ENCODE measurements at regions not wholly inside any gene's neighbourhood (a gene's known extent, or its start where the extent isn't known, plus 50 kb on each side); places are given as distances from the start of the nearest gene placed in this dataset.

GRCh38 chr18:27249933-27250332 is 64.8 kb upstream of the CHST9 start:
- no peak for FAIRE-seq

- FAIRE-seq: no peak
Observed at GRCh38 chr18:27244259-27244658, 59.2 kb upstream of the CHST9 start.

GRCh38 chr18:27242392-27243047 is 57.4 kb upstream of the CHST9 start:
- no peak for FAIRE-seq

- FAIRE-seq: no peak
Observed at GRCh38 chr18:27240383-27240782, 55.3 kb upstream of the CHST9 start.

- FAIRE-seq: no peak
Observed at GRCh38 chr18:27239669-27240068, 54.6 kb upstream of the CHST9 start.

- no peak for FAIRE-seq
Observed at GRCh38 chr18:27235218-27235870, 50.2 kb upstream of the CHST9 start.

Measured in G401.6 (cell line).